Mesenchymal stem cell (in vitro differentiated cells and primary cell): ENCODE measurements at regions not wholly inside any gene's neighbourhood (a gene's known extent, or its start where the extent isn't known, plus 50 kb on each side); places are given as distances from the start of the nearest gene placed in this dataset.

ENCODE experiments used
- DNase-seq: peaks from one replicate; pipeline ENCODE4 v3.0.0-alpha.2; 2013
- H2AFZ ChIP-seq: one replicate; pipeline ENCODE4 v1.6.1; 2013; ENCODE audit warnings: low read depth, mild to moderate bottlenecking, control low read depth, inconsistent platforms, low read length, moderate library complexity
- H2AK5ac ChIP-seq: 2 replicates; pipeline ENCODE4 v1.6.1; 2013; ENCODE audit warnings: low read length, moderate library complexity, mild to moderate bottlenecking, inconsistent platforms; ENCODE audit not compliant: severe bottlenecking
- H2BK120ac ChIP-seq: one replicate; pipeline ENCODE4 v1.6.1; 2013; ENCODE audit warnings: low read depth, mild to moderate bottlenecking, inconsistent platforms, low read length, moderate library complexity
- H2BK12ac ChIP-seq, 2 experiments: one replicate each; pipeline ENCODE4 v1.6.1; 2013; ENCODE audit warnings: inconsistent platforms in 2 of 2, low read length in 2 of 2, mild to moderate bottlenecking in 2 of 2, moderate library complexity in 2 of 2, control low read depth in 1 of 2
- H2BK15ac ChIP-seq: one replicate; pipeline ENCODE4 v1.6.1; 2013; ENCODE audit warnings: mild to moderate bottlenecking, low read depth, inconsistent platforms; ENCODE audit not compliant: poor library complexity, severe bottlenecking
- H2BK5ac ChIP-seq: 2 replicates; pipeline ENCODE4 v1.6.1; 2013; ENCODE audit warnings: low read depth, mild to moderate bottlenecking, low read length, control low read depth, inconsistent platforms; ENCODE audit not compliant: poor library complexity, severe bottlenecking
- H3K14ac ChIP-seq, 2 experiments: one replicate each; pipeline ENCODE4 v1.6.1; 2013; ENCODE audit warnings: inconsistent platforms in 2 of 2, low read length in 2 of 2, control low read depth in 1 of 2, mild to moderate bottlenecking in 1 of 2, moderate library complexity in 1 of 2
- H3K18ac ChIP-seq, 2 experiments: one replicate each; pipeline ENCODE4 v1.6.1; 2013; ENCODE audit warnings: inconsistent platforms in 2 of 2, low read length in 2 of 2, control low read depth in 1 of 2, low read depth in 1 of 2, mild to moderate bottlenecking in 1 of 2
- H3K23ac ChIP-seq, 2 experiments: one replicate each; pipeline ENCODE4 v1.6.1; 2013; ENCODE audit warnings: inconsistent platforms in 2 of 2, low read length in 2 of 2, mild to moderate bottlenecking in 2 of 2, moderate library complexity in 2 of 2, control low read depth in 1 of 2
- H3K27ac ChIP-seq: 2 replicates; pipeline ENCODE4 v1.5.1; 2013; ENCODE audit warnings: mild to moderate bottlenecking, moderate library complexity, low read length, control low read depth, inconsistent platforms; ENCODE audit not compliant: poor library complexity, severe bottlenecking
- H3K27me3 ChIP-seq, 2 experiments: 2 replicates each; pipeline versions ENCODE4 v1.6.1 to v1.7.0; 2013; ENCODE audit warnings: low read length in 2 of 2, mild to moderate bottlenecking in 2 of 2, moderate library complexity in 2 of 2, control low read depth in 1 of 2, inconsistent platforms in 1 of 2; ENCODE audit not compliant: control insufficient read depth in 1 of 2, insufficient read depth in 1 of 2
- H3K36me3 ChIP-seq, 2 experiments: 2 replicates each; pipeline versions ENCODE4 v1.6.1 to v1.7.0; 2013; ENCODE audit warnings: low read length in 2 of 2, control low read depth in 1 of 2, inconsistent platforms in 1 of 2, low read depth in 1 of 2, mild to moderate bottlenecking in 1 of 2; ENCODE audit not compliant: insufficient read depth in 2 of 2, control insufficient read depth in 1 of 2
- H3K4ac ChIP-seq, 2 experiments: one replicate each; pipeline ENCODE4 v1.6.1; 2013; ENCODE audit warnings: inconsistent platforms in 2 of 2, low read length in 2 of 2, mild to moderate bottlenecking in 2 of 2, moderate library complexity in 2 of 2, control low read depth in 1 of 2, low read depth in 1 of 2
- H3K4me1 ChIP-seq: 2 replicates; pipeline ENCODE4 v1.6.1; 2013; ENCODE audit warnings: low read depth, low read length, control low read depth; ENCODE audit not compliant: control insufficient read depth, insufficient read depth
- H3K4me2 ChIP-seq: 2 replicates; pipeline ENCODE4 v1.6.1; 2013; ENCODE audit warnings: low read length, mild to moderate bottlenecking, inconsistent platforms; ENCODE audit not compliant: poor library complexity, severe bottlenecking
- H3K4me3 ChIP-seq, 2 experiments: 2 replicates each; pipeline versions ENCODE4 v1.5.1 to v1.7.0; 2013; ENCODE audit warnings: low read length in 2 of 2, mild to moderate bottlenecking in 2 of 2, control low read depth in 1 of 2, low read depth in 1 of 2; ENCODE audit not compliant: insufficient read depth in 1 of 2
- H3K79me1 ChIP-seq: replicated peaks from 2 replicates; pipeline ENCODE4 v1.6.1; 2013; ENCODE audit warnings: mild to moderate bottlenecking, control low read depth, low read length, inconsistent platforms; ENCODE audit not compliant: poor library complexity, severe bottlenecking
- H3K9ac ChIP-seq: 2 replicates; pipeline ENCODE4 v1.7.0; 2013; ENCODE audit warnings: mild to moderate bottlenecking, low read length, moderate library complexity
- H3K9me3 ChIP-seq: 2 replicates; pipeline ENCODE4 v1.7.0; 2013; ENCODE audit warnings: mild to moderate bottlenecking, low read length; ENCODE audit not compliant: control insufficient read depth
- H4K8ac ChIP-seq: one replicate; pipeline ENCODE4 v1.6.1; 2013; ENCODE audit warnings: inconsistent platforms, mild to moderate bottlenecking, low read length, moderate library complexity
- H4K91ac ChIP-seq: one replicate; pipeline ENCODE4 v1.6.1; 2013; ENCODE audit warnings: mild to moderate bottlenecking, low read length, inconsistent platforms
- whole genome bisulfite sequencing: methylation state at CpG from one replicate; pipeline ENCODE4 v1.1.7; 2013; ENCODE audit warnings: mixed read lengths; 5-methylcytosine and 5-hydroxymethylcytosine counted together

DNA sequence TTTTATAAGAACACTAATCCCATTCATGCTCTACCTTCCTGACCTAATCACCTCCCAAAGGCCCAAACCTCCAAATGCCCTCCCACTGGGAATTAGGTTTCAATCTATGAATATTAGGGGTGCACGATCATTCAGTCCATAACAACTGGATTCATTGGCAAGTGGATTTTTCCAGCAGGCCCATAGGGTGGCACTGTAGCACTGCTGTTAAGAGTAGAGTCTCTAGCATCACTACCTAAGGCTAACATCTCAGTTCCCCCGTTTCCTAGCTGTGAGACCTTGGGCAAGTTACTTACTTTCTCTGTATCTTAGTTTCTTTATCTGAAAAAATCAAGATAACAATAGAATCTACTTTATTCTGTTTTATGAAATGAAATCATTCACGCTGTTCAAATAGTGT, 315.8 kb downstream of the STIM2 start:
- H3K4me3 ChIP-seq, result no peak overlapping the region
- no peak overlapping the region for H3K4ac ChIP-seq
- no peaks in the 10 kb centered on the region for H3K9me3 ChIP-seq
- peak; percentile 15 for DNase-seq
- no peak overlapping the region for H3K14ac ChIP-seq
- no peak overlapping the region for H2BK5ac ChIP-seq
- H3K27me3 ChIP-seq, result peaks cover 0 to 3% of the 10 kb centered on the region in 2 experiments
- no peak overlapping the region for H3K18ac ChIP-seq
- H3K79me1 ChIP-seq, result no peaks in the 10 kb centered on the region
- no peak overlapping the region for H4K91ac ChIP-seq
- H3K27ac ChIP-seq, result no peak overlapping the region
- H3K36me3 ChIP-seq, result no peaks in the 10 kb centered on the region
- H2BK120ac ChIP-seq, result no peak overlapping the region
- H4K8ac ChIP-seq, result no peak overlapping the region
- H3K4me2 ChIP-seq, result no peak overlapping the region
- peak overlapping the region; percentile 1 for H3K9ac ChIP-seq
- no peak overlapping the region for H3K23ac ChIP-seq
- H2AFZ ChIP-seq, result no peak overlapping the region
- 75% methylated on average over 2 of the region's 3 CpGs for WGBS
- no peaks in the 10 kb centered on the region for H3K4me1 ChIP-seq
- no peak overlapping the region for H2BK12ac ChIP-seq
- no peak overlapping the region for H2BK15ac ChIP-seq
- H2AK5ac ChIP-seq, result no peak overlapping the region

DNA sequence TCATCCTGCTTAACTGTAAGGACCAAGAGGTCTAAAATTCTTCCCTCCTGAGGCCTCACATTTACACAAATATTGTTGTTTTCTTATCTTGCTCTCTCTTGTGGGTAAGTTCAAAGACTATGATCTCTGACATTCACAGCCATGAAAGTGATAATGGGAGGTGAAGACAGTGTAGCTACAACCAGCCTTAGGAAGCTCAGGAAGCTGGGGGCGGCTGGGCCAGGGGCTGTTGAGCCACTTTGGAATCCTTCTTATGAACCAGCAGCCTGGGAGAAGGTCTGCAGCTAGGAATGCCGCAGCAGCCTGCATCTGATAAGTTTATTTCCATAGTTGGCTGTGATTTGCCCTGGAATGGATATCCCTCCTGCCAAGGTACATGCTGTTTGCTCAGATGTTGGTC, 316.2 kb downstream of the STIM2 start:
- H3K79me1 ChIP-seq, result no peaks in the 10 kb centered on the region
- H2AK5ac ChIP-seq, result no peak overlapping the region
- no peak overlapping the region for H2AFZ ChIP-seq
- H3K4ac ChIP-seq, result no peak overlapping the region
- H4K91ac ChIP-seq, result no peak overlapping the region
- no peak overlapping the region for H2BK15ac ChIP-seq
- H3K23ac ChIP-seq, result no peak overlapping the region
- no peak overlapping the region for H2BK5ac ChIP-seq
- H3K36me3 ChIP-seq, result no peaks in the 10 kb centered on the region
- H3K18ac ChIP-seq, result no peak overlapping the region
- no peaks in the 10 kb centered on the region for H3K9me3 ChIP-seq
- H3K27ac ChIP-seq, result no peak overlapping the region
- H2BK12ac ChIP-seq, result no peak overlapping the region
- H3K14ac ChIP-seq, result no peak overlapping the region
- H3K4me2 ChIP-seq, result no peak overlapping the region
- 20% methylated on average over 1 of the region's 2 CpGs for WGBS
- no peak overlapping the region for H2BK120ac ChIP-seq
- no peak overlapping the region for H3K4me3 ChIP-seq
- H3K27me3 ChIP-seq, result peaks cover 0 to 3% of the 10 kb centered on the region in 2 experiments
- DNase-seq, result no peak
- no peaks in the 10 kb centered on the region for H3K4me1 ChIP-seq
- H3K9ac ChIP-seq, result peak overlapping the region; percentile 1
- peak overlapping the region; percentile 49 for H4K8ac ChIP-seq

DNA sequence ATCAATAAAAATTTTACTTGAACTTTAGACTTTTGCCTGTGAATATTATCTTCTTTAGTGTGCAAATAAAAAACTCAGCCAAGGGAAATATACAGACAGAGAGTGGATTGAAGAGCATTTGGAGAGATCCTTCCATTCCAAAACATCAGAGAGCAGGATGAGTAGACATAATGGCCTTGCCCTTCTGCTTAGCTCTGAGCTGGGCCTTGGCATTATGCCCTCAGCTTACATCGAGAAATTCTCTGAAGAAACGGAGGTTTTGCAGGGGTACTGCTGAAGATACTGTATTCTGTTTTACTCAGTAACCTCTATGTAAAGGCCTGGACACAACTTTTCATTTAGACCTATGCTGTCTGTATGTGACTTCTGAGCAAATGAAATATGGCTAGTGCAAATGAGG, 317.4 kb downstream of the STIM2 start:
- no peak overlapping the region for H4K8ac ChIP-seq
- no peak overlapping the region for H3K4ac ChIP-seq
- no peak overlapping the region for H2BK120ac ChIP-seq
- H3K4me1 ChIP-seq, result no peaks in the 10 kb centered on the region
- peak overlapping the region; percentile 51 for H3K9ac ChIP-seq
- H2AK5ac ChIP-seq, result no peak overlapping the region
- no peak overlapping the region for H3K4me3 ChIP-seq
- H3K27ac ChIP-seq, result no peak overlapping the region
- no peak overlapping the region for H3K14ac ChIP-seq
- no peak overlapping the region for H2AFZ ChIP-seq
- no peak overlapping the region for H4K91ac ChIP-seq
- no peak overlapping the region for H3K23ac ChIP-seq
- DNase-seq, result no peak
- no peak overlapping the region for H2BK15ac ChIP-seq
- H3K18ac ChIP-seq, result no peak overlapping the region
- H3K4me2 ChIP-seq, result no peak overlapping the region
- H2BK5ac ChIP-seq, result no peak overlapping the region
- peaks cover 0 to 2% of the 10 kb centered on the region in 2 experiments for H3K27me3 ChIP-seq
- no peaks in the 10 kb centered on the region for H3K36me3 ChIP-seq
- no peaks in the 10 kb centered on the region for H3K79me1 ChIP-seq
- no peaks in the 10 kb centered on the region for H3K9me3 ChIP-seq
- WGBS, result 89% methylated on average over 2 of the region's 2 CpGs
- no peak overlapping the region for H2BK12ac ChIP-seq

DNA sequence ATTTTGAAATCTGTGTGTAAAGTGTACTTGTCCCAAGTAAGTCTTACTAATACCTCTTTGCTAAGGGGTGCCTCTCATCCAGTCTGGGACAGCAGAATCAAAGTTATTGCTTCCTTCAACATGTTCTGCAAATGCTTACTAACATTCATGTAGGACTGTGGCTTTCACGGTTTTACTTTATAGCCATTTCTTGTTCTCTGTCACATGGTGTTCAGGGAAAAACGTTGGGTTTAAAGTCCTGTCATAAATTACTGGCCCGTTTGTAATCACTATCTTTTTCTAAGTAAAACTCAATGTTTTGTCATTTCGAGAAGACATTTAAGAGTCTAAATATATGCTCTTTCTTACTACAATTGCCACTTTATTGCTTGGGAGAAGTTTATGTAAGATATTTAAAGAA, 321.1 kb downstream of the STIM2 start:
- no peak overlapping the region for H3K23ac ChIP-seq
- no peak overlapping the region for H2AK5ac ChIP-seq
- no CpG with 5 or more reads among the region's 4 CpGs for WGBS
- no peak overlapping the region for H2BK12ac ChIP-seq
- H3K9me3 ChIP-seq, result no peaks in the 10 kb centered on the region
- no peak overlapping the region for H4K8ac ChIP-seq
- H2BK15ac ChIP-seq, result no peak overlapping the region
- no peak overlapping the region for H2BK120ac ChIP-seq
- no peaks in the 10 kb centered on the region for H3K36me3 ChIP-seq
- H3K27ac ChIP-seq, result no peak overlapping the region
- no peak overlapping the region for H3K4me3 ChIP-seq
- no peak overlapping the region for H3K14ac ChIP-seq
- no peaks in the 10 kb centered on the region for H3K79me1 ChIP-seq
- no peak overlapping the region for H3K9ac ChIP-seq
- H2AFZ ChIP-seq, result no peak overlapping the region
- H3K27me3 ChIP-seq, result no peaks in the 10 kb centered on the region
- no peak overlapping the region for H2BK5ac ChIP-seq
- H4K91ac ChIP-seq, result no peak overlapping the region
- no peak overlapping the region for H3K18ac ChIP-seq
- no peak overlapping the region for H3K4me2 ChIP-seq
- H3K4me1 ChIP-seq, result no peaks in the 10 kb centered on the region
- DNase-seq, result no peak
- H3K4ac ChIP-seq, result no peak overlapping the region
